PC-3 (cell line): ENCODE measurements at regions not wholly inside any gene's neighbourhood (a gene's known extent, or its start where the extent isn't known, plus 50 kb on each side); places are given as distances from the start of the nearest gene placed in this dataset.

Experiments used
- CTCF ChIP-seq: fragments of 300-600 bp; sonication (generic); conservative IDR thresholded peaks from 2 replicates; pipeline ENCODE4 v1.5.1; 2017; ENCODE audit warnings: antibody characterized with exemption, low read depth, mild to moderate bottlenecking, low read length
- EZH2 ChIP-seq: fragments of 300-600 bp; sonication (generic); IDR thresholded peaks from one replicate; pipeline ENCODE4 v1.6.1; 2017; ENCODE audit warnings: antibody characterized with exemption, mild to moderate bottlenecking, low read length; ENCODE audit not compliant: unreplicated experiment

GRCh38 chr6:14463110-14463509 is 345.5 kb downstream of the CD83 start:
- TF ChIP-seq CTCF (no peak), EZH2 (no peak)
